ENCODE measurements at regions not wholly inside any gene's neighbourhood (a gene's known extent, or its start where the extent isn't known, plus 50 kb on each side); places are given as distances from the start of the nearest gene placed in this dataset.

- TF ChIP-seq, protein P1, sequence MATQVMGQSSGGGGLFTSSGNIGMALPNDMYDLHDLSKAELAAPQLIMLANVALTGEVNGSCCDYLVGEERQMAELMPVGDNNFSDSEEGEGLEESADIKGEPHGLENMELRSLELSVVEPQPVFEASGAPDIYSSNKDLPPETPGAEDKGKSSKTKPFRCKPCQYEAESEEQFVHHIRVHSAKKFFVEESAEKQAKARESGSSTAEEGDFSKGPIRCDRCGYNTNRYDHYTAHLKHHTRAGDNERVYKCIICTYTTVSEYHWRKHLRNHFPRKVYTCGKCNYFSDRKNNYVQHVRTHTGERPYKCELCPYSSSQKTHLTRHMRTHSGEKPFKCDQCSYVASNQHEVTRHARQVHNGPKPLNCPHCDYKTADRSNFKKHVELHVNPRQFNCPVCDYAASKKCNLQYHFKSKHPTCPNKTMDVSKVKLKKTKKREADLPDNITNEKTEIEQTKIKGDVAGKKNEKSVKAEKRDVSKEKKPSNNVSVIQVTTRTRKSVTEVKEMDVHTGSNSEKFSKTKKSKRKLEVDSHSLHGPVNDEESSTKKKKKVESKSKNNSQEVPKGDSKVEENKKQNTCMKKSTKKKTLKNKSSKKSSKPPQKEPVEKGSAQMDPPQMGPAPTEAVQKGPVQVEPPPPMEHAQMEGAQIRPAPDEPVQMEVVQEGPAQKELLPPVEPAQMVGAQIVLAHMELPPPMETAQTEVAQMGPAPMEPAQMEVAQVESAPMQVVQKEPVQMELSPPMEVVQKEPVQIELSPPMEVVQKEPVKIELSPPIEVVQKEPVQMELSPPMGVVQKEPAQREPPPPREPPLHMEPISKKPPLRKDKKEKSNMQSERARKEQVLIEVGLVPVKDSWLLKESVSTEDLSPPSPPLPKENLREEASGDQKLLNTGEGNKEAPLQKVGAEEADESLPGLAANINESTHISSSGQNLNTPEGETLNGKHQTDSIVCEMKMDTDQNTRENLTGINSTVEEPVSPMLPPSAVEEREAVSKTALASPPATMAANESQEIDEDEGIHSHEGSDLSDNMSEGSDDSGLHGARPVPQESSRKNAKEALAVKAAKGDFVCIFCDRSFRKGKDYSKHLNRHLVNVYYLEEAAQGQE (IDR thresholded peaks at IDR 0.05), result no peak
- TF ChIP-seq SP1 (IDR thresholded peaks at IDR 0.05), result no peak
Measured at GRCh38 chr1:60983701-60984061, 98.7 kb upstream of the NFIA start (continued).

- peaks cover 0 to 3% (median 0%) of the 10 kb centered on the region in 4 donors for H3K4me1 ChIP-seq (ENCODE audit: control insufficient read depth in 4 of 4, insufficient read depth in 4 of 4, low read length in 3 of 4)
- 75% methylated on average over 1 of the region's 1 CpG for WGBS
- no peak overlapping the region for H3K9ac ChIP-seq (ENCODE audit: low read depth in 1 of 2, low read length in 2 of 2)
- H3K27me3 ChIP-seq (ENCODE audit: control insufficient read depth in 4 of 4, insufficient read depth in 4 of 4, low read length in 3 of 4), result no peaks in the 10 kb centered on the region
- H3K27ac ChIP-seq (ENCODE audit: low read depth in 1 of 2, low read length in 2 of 2), result no peak overlapping the region
- no peak for TF ChIP-seq HNF4G (IDR thresholded peaks at IDR 0.05)
- no peak for TF ChIP-seq EGR1 (IDR thresholded peaks at IDR 0.05; ENCODE audit: low read depth in 2 of 2)
- no peak for TF ChIP-seq CTCF (IDR thresholded peaks at IDR 0.05; ENCODE audit: low read depth, low read length, missing input control)
- TF ChIP-seq FOXA1 (IDR thresholded peaks at IDR 0.05), result no peak
- no peak for TF ChIP-seq TAF1 (conservative IDR thresholded peaks at IDR 0.05)
- H3K36me3 ChIP-seq (ENCODE audit: control insufficient read depth in 4 of 4, insufficient read depth in 3 of 4, low read depth in 1 of 4, low read length in 3 of 4), result no peaks in the 10 kb centered on the region
- DNase-seq (ENCODE audit: low spot score), result no peak
- H3K9me3 ChIP-seq (ENCODE audit: control insufficient read depth in 4 of 4, low read length in 3 of 4), result no peaks in the 10 kb centered on the region
- H3K4me3 ChIP-seq (ENCODE audit: low read depth in 1 of 3, low read length in 3 of 3), result no peak overlapping the region
Measured at GRCh38 chr1:60982539-60982938, 99.8 kb upstream of the NFIA start.

DNA sequence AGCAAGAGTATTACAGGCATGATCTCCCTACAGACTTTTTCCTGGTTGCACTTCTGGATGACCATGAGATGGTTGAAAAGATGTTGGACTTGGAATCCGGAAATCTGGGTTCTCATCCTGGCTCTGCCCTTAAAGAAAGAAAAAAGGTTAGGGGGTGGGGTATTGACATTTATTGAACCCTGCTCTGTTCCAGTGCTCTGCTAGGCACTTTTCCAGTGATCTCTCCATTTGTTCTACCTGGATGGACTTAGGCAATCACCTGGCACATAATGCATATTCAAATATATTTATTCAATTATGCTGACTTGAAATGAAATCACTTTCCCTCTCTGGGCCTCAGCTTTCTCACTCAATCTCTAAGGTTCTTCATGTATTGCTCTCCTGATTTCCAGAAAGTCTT is 101.0 kb upstream of the NFIA start:
- Histone ChIP-seq H3K4me3 (ENCODE audit: low read depth in 1 of 3, low read length in 3 of 3) (no peak overlapping the region), H3K9me3 (ENCODE audit: control insufficient read depth in 4 of 4, low read length in 3 of 4) (no peaks in the 10 kb centered on the region), H3K27me3 (ENCODE audit: control insufficient read depth in 4 of 4, insufficient read depth in 4 of 4, low read length in 3 of 4) (no peaks in the 10 kb centered on the region), H3K4me1 (ENCODE audit: control insufficient read depth in 4 of 4, insufficient read depth in 4 of 4, low read length in 3 of 4) (peaks cover 0 to 3% (median 0%) of the 10 kb centered on the region in 4 donors), H3K27ac (ENCODE audit: low read depth in 1 of 2, low read length in 2 of 2) (no peak overlapping the region), H3K36me3 (ENCODE audit: control insufficient read depth in 4 of 4, insufficient read depth in 3 of 4, low read depth in 1 of 4, low read length in 3 of 4) (no peaks in the 10 kb centered on the region), H3K9ac (ENCODE audit: low read depth in 1 of 2, low read length in 2 of 2) (no peak overlapping the region)
- WGBS, result 69% methylated on average over 1 of the region's 1 CpG
- no peak for DNase-seq (ENCODE audit: low spot score)
- TF ChIP-seq, protein P1 (IDR thresholded peaks at IDR 0.05), result no peak
- TF ChIP-seq, protein P2, sequence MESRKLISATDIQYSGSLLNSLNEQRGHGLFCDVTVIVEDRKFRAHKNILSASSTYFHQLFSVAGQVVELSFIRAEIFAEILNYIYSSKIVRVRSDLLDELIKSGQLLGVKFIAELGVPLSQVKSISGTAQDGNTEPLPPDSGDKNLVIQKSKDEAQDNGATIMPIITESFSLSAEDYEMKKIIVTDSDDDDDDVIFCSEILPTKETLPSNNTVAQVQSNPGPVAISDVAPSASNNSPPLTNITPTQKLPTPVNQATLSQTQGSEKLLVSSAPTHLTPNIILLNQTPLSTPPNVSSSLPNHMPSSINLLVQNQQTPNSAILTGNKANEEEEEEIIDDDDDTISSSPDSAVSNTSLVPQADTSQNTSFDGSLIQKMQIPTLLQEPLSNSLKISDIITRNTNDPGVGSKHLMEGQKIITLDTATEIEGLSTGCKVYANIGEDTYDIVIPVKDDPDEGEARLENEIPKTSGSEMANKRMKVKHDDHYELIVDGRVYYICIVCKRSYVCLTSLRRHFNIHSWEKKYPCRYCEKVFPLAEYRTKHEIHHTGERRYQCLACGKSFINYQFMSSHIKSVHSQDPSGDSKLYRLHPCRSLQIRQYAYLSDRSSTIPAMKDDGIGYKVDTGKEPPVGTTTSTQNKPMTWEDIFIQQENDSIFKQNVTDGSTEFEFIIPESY (IDR thresholded peaks at IDR 0.05), result no peak
- no peak for TF ChIP-seq SP1 (IDR thresholded peaks at IDR 0.05)
- TF ChIP-seq CTCF (IDR thresholded peaks at IDR 0.05; ENCODE audit: low read depth, low read length, missing input control), result no peak
- no peak for TF ChIP-seq MAX (IDR thresholded peaks at IDR 0.05)
- TF ChIP-seq TAF1 (conservative IDR thresholded peaks at IDR 0.05), result no peak
- TF ChIP-seq EGR1 (IDR thresholded peaks at IDR 0.05; ENCODE audit: low read depth in 2 of 2), result no peak
- TF ChIP-seq NR2F2 (IDR thresholded peaks at IDR 0.05), result no peak
- TF ChIP-seq YY1 (IDR thresholded peaks at IDR 0.05), result no peak
- peak in 1 of 2 donors; percentile 25 for TF ChIP-seq HNF4A (conservative IDR thresholded peaks at IDR 0.05)
- peak; percentile 22 to 32 for TF ChIP-seq RXRA (IDR thresholded peaks at IDR 0.05)
